ENCODE measurements at regions not wholly inside any gene's neighbourhood (a gene's known extent, or its start where the extent isn't known, plus 50 kb on each side); places are given as distances from the start of the nearest gene placed in this dataset.

DNA sequence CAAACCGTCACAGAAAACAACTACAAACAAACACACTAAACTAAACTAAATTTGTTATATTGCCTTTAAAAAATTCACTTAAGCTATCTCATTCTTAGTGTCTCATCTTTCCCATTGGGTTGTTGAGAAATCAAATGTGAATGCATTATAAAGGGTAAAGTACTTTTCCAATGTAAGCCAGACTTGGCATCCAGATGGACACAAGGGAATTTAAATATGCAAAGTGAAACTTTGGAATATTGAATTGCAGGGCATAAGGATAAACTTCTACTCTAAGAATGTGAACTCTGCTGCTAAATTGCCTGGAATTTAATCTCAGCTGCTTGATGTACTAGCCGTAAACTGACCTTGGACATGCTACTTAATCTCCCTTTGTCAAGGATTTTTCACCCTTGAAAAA is 1554.6 kb downstream of the CDH8 start:
- no peak for DNase-seq (ENCODE audit: low spot score)
- POLR2A ChIA-PET: no interaction called here
- CTCF ChIA-PET (ENCODE audit: low intra/inter-chr PET ratio, low total read pairs): no interaction called here
- BruUV-seq (replicated peaks): no TSS peak
- Histone ChIP-seq H3K27ac (ENCODE audit: extremely low read length, insufficient read depth, low read length) (no peak overlapping the region), H3K79me2 (ENCODE audit: insufficient read depth, low read length) (no peaks in the 10 kb centered on the region), H3K4me2 (ENCODE audit: low read depth, low read length) (no peak overlapping the region), H3K9ac (ENCODE audit: insufficient read depth, low read depth, low read length) (no peak overlapping the region), H3K4me1 (ENCODE audit: insufficient read depth, low read length) (no peaks in the 10 kb centered on the region), H3K4me3 (replicated peaks in 1 of 3; ENCODE audit: insufficient read depth in 1 of 3, low read depth in 2 of 3, low read length in 3 of 3) (no peak overlapping the region), H3K36me3 (replicated peaks in 1 of 2; ENCODE audit: control insufficient read depth in 1 of 2, insufficient read depth in 2 of 2, low read length in 2 of 2) (no peaks in the 10 kb centered on the region), H3K9me3 (ENCODE audit: low read length) (peaks cover 47% of the 10 kb centered on the region), H3K27me3 (ENCODE audit: control insufficient read depth in 1 of 2, insufficient read depth in 2 of 2, low read length in 2 of 2) (no peaks in the 10 kb centered on the region), H2AFZ (ENCODE audit: low read length) (no peak overlapping the region), H4K20me1 (ENCODE audit: insufficient read depth, low read length) (no peaks in the 10 kb centered on the region)
- in situ Hi-C loops (cut with HindIII; ENCODE audit: extremely low pct_ligation_motif_present, low pct_unique_long_range_greater_than_20kb): no loop called here
- ATAC-seq: no peak
- no peak for FAIRE-seq
- TF ChIP-seq ZFP91 (CRISPR knock-in tag; IDR thresholded peaks at IDR 0.05; ENCODE audit: borderline replicate concordance): no peak
- TF ChIP-seq ZNF782 (CRISPR knock-in tag; IDR thresholded peaks at IDR 0.05; ENCODE audit: borderline replicate concordance): no peak
- TF ChIP-seq CCAR2 (optimal IDR thresholded peaks at IDR 0.05; ENCODE audit: low read depth, low read length): no peak
- no peak for TF ChIP-seq ZNF660 (CRISPR knock-in tag; IDR thresholded peaks at IDR 0.05; ENCODE audit: borderline replicate concordance, low read depth)
- TF ChIP-seq MLLT10 (CRISPR knock-in tag; IDR thresholded peaks at IDR 0.05): no peak
- TF ChIP-seq ZNF766 (CRISPR knock-in tag; IDR thresholded peaks at IDR 0.05; ENCODE audit: borderline replicate concordance): no peak
- no peak for TF ChIP-seq ISL2 (CRISPR knock-in tag; IDR thresholded peaks at IDR 0.05)
- TF ChIP-seq KDM5B (CRISPR knock-in tag; IDR thresholded peaks at IDR 0.05; ENCODE audit: borderline replicate concordance): no peak
- TF ChIP-seq ATF6 (CRISPR knock-in tag; conservative IDR thresholded peaks at IDR 0.05): no peak
- TF ChIP-seq ZNF432 (CRISPR knock-in tag; IDR thresholded peaks at IDR 0.05; ENCODE audit: borderline replicate concordance): no peak
- no peak for TF ChIP-seq ZNF720 (CRISPR knock-in tag; IDR thresholded peaks at IDR 0.05)
- TF ChIP-seq, protein P1, sequence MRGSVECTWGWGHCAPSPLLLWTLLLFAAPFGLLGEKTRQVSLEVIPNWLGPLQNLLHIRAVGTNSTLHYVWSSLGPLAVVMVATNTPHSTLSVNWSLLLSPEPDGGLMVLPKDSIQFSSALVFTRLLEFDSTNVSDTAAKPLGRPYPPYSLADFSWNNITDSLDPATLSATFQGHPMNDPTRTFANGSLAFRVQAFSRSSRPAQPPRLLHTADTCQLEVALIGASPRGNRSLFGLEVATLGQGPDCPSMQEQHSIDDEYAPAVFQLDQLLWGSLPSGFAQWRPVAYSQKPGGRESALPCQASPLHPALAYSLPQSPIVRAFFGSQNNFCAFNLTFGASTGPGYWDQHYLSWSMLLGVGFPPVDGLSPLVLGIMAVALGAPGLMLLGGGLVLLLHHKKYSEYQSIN (CRISPR knock-in tag; IDR thresholded peaks at IDR 0.05; ENCODE audit: borderline replicate concordance): no peak
- TF ChIP-seq TOE1 (CRISPR knock-in tag; IDR thresholded peaks at IDR 0.05): no peak
- intact Hi-C loops (cut with micrococcal nuclease; ENCODE audit: unreplicated experiment): no loop called here
- 24% methylated on average over 2 of the region's 2 CpGs for WGBS (ENCODE audit: low lambda C conversion rate)

Measured in HepG2 (cell line).